Non-pigmented ciliary epithelial cell (primary cell): ENCODE measurements at regions not wholly inside any gene's neighbourhood (a gene's known extent, or its start where the extent isn't known, plus 50 kb on each side); places are given as distances from the start of the nearest gene placed in this dataset.
A peak's percentile ranks its signal among the peaks of the same experiment; 100 is the strongest.
"Not testable (repeated sequence)": the region's sequence is repeated elsewhere in the genome, so short reads cannot be mapped to it uniquely, and the experiment has no call there.

ENCODE experiments used
- DNase-seq: peaks from one replicate; pipeline ENCODE4 v3.0.0-alpha.2; 2010; ENCODE audit warnings: low read depth

- no peak for DNase-seq
Observed at GRCh38 chr1:232859216-232859615, 54.0 kb downstream of the MAP10 start.

- DNase-seq, result no peak
Observed at GRCh38 chr1:232861107-232861506, 55.9 kb downstream of the MAP10 start.

- no peak for DNase-seq
Observed at GRCh38 chr1:232863544-232864275, 58.5 kb downstream of the MAP10 start.

- no peak for DNase-seq
Observed at GRCh38 chr1:232865102-232865931, 60.1 kb downstream of the MAP10 start.

GRCh38 chr1:232868793-232869491 lies 63.7 kb downstream of the MAP10 start:
- peak; percentile 67 for DNase-seq

- DNase-seq, result not testable (repeated sequence)
Observed at GRCh38 chr1:232871291-232871969, 66.2 kb downstream of the MAP10 start.

GRCh38 chr1:232872284-232872683 lies 67.1 kb downstream of the MAP10 start:
- no peak for DNase-seq

- no peak for DNase-seq
Observed at GRCh38 chr1:232872738-232873137, 67.5 kb downstream of the MAP10 start.

GRCh38 chr1:232873412-232873811 lies 68.2 kb downstream of the MAP10 start:
- no peak for DNase-seq

- DNase-seq, result no peak
Observed at GRCh38 chr1:232873931-232874330, 68.7 kb downstream of the MAP10 start.

- DNase-seq, result no peak
Observed at GRCh38 chr1:232875536-232875935, 70.3 kb downstream of the MAP10 start.

GRCh38 chr1:232876506-232877364 lies 71.5 kb downstream of the MAP10 start:
- no peak for DNase-seq

- no peak for DNase-seq
Observed at GRCh38 chr1:232877365-232878028, 72.3 kb downstream of the MAP10 start.

- DNase-seq, result no peak
Observed at GRCh38 chr1:232878086-232878485, 72.3 kb upstream of the NTPCR start.

GRCh38 chr1:232880354-232880753 lies 70.1 kb upstream of the NTPCR start:
- DNase-seq, result no peak

GRCh38 chr1:232883992-232884661 lies 66.3 kb upstream of the NTPCR start:
- no peak for DNase-seq

- no peak for DNase-seq
Observed at GRCh38 chr1:232886271-232886670, 64.1 kb upstream of the NTPCR start.

GRCh38 chr1:232890340-232890943 lies 60.0 kb upstream of the NTPCR start:
- no peak for DNase-seq

- DNase-seq, result peak; percentile 71
Observed at GRCh38 chr1:232891071-232891470, 59.3 kb upstream of the NTPCR start.
